HEK293 (cell line): ENCODE measurements at regions not wholly inside any gene's neighbourhood (a gene's known extent, or its start where the extent isn't known, plus 50 kb on each side); places are given as distances from the start of the nearest gene placed in this dataset.

Experiments
- AEBP2 ChIP-seq: fragments of 450-650 bp; formaldehyde crosslinking; IDR thresholded peaks from 2 replicates; pipeline ENCODE4 v1.5.1; 2016; ENCODE audit warnings: missing biosample characterization, missing genetic modification characterization, borderline replicate concordance
- EGR2 ChIP-seq: fragments of 450-650 bp; formaldehyde crosslinking; IDR thresholded peaks from 2 replicates; pipeline ENCODE4 v1.5.1; 2016; ENCODE audit warnings: low read depth, missing biosample characterization, missing genetic modification characterization
- INSM2 ChIP-seq: fragments of 450-650 bp; formaldehyde crosslinking; IDR thresholded peaks from 2 replicates; pipeline ENCODE4 v1.5.1; 2016; ENCODE audit warnings: missing biosample characterization, missing genetic modification characterization
- KLF16 ChIP-seq: fragments of 450-650 bp; formaldehyde crosslinking; IDR thresholded peaks from 2 replicates; pipeline ENCODE4 v1.5.1; 2017; ENCODE audit warnings: missing biosample characterization, missing genetic modification characterization
- REST ChIP-seq: fragments of 450-650 bp; formaldehyde crosslinking; IDR thresholded peaks from 2 replicates; pipeline ENCODE4 v1.5.1; 2016; ENCODE audit warnings: missing biosample characterization, missing genetic modification characterization
- TCF7L2 ChIP-seq: IDR thresholded peaks from 2 replicates; pipeline ENCODE4 v1.6.1; 2011; ENCODE audit warnings: low read depth, mild to moderate bottlenecking, inconsistent platforms, low read length, moderate library complexity, borderline replicate concordance
- ZBTB1 ChIP-seq: fragments of 450-650 bp; formaldehyde crosslinking; IDR thresholded peaks from 2 replicates; pipeline ENCODE4 v1.5.1; 2016; ENCODE audit warnings: missing biosample characterization, missing genetic modification characterization
- ZBTB11 ChIP-seq: fragments of 450-650 bp; formaldehyde crosslinking; conservative IDR thresholded peaks from 2 replicates; pipeline ENCODE4 v1.5.1; 2016; ENCODE audit warnings: low read depth, missing biosample characterization, missing genetic modification characterization
- ZBTB48 ChIP-seq: fragments of 450-650 bp; formaldehyde crosslinking; IDR thresholded peaks from 2 replicates; pipeline ENCODE4 v1.5.1; 2016; ENCODE audit warnings: missing biosample characterization, missing genetic modification characterization
- ZFHX2 ChIP-seq: fragments of 450-650 bp; formaldehyde crosslinking; conservative IDR thresholded peaks from 2 replicates; pipeline ENCODE4 v1.5.1; 2016; ENCODE audit warnings: missing biosample characterization, missing genetic modification characterization
- ZFP37 ChIP-seq: fragments of 450-650 bp; formaldehyde crosslinking; IDR thresholded peaks from 2 replicates; pipeline ENCODE4 v1.5.1; 2016; ENCODE audit warnings: missing biosample characterization, missing genetic modification characterization
- ZFP69B ChIP-seq: fragments of 450-650 bp; formaldehyde crosslinking; IDR thresholded peaks from 2 replicates; pipeline ENCODE4 v1.5.1; 2016; ENCODE audit warnings: missing biosample characterization, missing genetic modification characterization
- ZNF114 ChIP-seq: fragments of 450-650 bp; formaldehyde crosslinking; IDR thresholded peaks from 2 replicates; pipeline ENCODE4 v1.5.0; 2017; ENCODE audit warnings: missing biosample characterization, missing genetic modification characterization
- ZNF202 ChIP-seq: fragments of 450-650 bp; formaldehyde crosslinking; IDR thresholded peaks from 2 replicates; pipeline ENCODE4 v1.5.1; 2016; ENCODE audit warnings: missing biosample characterization, missing genetic modification characterization, borderline replicate concordance
- ZNF211 ChIP-seq: fragments of 450-650 bp; formaldehyde crosslinking; IDR thresholded peaks from 2 replicates; pipeline ENCODE4 v1.5.1; 2016; ENCODE audit warnings: low read depth, missing biosample characterization, missing genetic modification characterization
- ZNF324 ChIP-seq: fragments of 450-650 bp; formaldehyde crosslinking; IDR thresholded peaks from 2 replicates; pipeline ENCODE4 v1.5.1; 2016; ENCODE audit warnings: missing biosample characterization, missing genetic modification characterization
- ZNF366 ChIP-seq: fragments of 450-650 bp; formaldehyde crosslinking; conservative IDR thresholded peaks from 2 replicates; pipeline ENCODE4 v1.5.1; 2016; ENCODE audit warnings: missing biosample characterization, missing genetic modification characterization
- ZNF426 ChIP-seq: fragments of 450-650 bp; formaldehyde crosslinking; IDR thresholded peaks from 2 replicates; pipeline ENCODE4 v1.5.1; 2017; ENCODE audit warnings: missing biosample characterization, missing genetic modification characterization, mild to moderate bottlenecking, inconsistent platforms, moderate library complexity
- ZNF449 ChIP-seq: fragments of 450-650 bp; formaldehyde crosslinking; IDR thresholded peaks from 2 replicates; pipeline ENCODE4 v1.5.1; 2017; ENCODE audit warnings: missing biosample characterization, mild to moderate bottlenecking, missing genetic modification characterization, moderate library complexity
- ZNF488 ChIP-seq: fragments of 450-650 bp; formaldehyde crosslinking; IDR thresholded peaks from 2 replicates; pipeline ENCODE4 v1.5.1; 2016; ENCODE audit warnings: missing biosample characterization, missing genetic modification characterization
- ZNF544 ChIP-seq: fragments of 450-650 bp; formaldehyde crosslinking; IDR thresholded peaks from 2 replicates; pipeline ENCODE4 v1.5.0; 2017; ENCODE audit warnings: missing biosample characterization, missing genetic modification characterization
- ZNF600 ChIP-seq: fragments of 450-650 bp; formaldehyde crosslinking; IDR thresholded peaks from 2 replicates; pipeline ENCODE4 v1.5.1; 2016; ENCODE audit warnings: missing biosample characterization, missing genetic modification characterization
- ZNF621 ChIP-seq: fragments of 450-650 bp; formaldehyde crosslinking; IDR thresholded peaks from 2 replicates; pipeline ENCODE4 v1.5.1; 2017; ENCODE audit warnings: missing biosample characterization, missing genetic modification characterization
- ZNF747 ChIP-seq: fragments of 450-650 bp; formaldehyde crosslinking; IDR thresholded peaks from 2 replicates; pipeline ENCODE4 v1.5.1; 2016; ENCODE audit warnings: missing biosample characterization, missing genetic modification characterization
- ZSCAN18 ChIP-seq: fragments of 450-650 bp; formaldehyde crosslinking; IDR thresholded peaks from 2 replicates; pipeline ENCODE4 v1.5.1; 2016; ENCODE audit warnings: missing biosample characterization, missing genetic modification characterization

- TF ChIP-seq AEBP2 (tag by site-specific recombination) (no peak), ZSCAN18 (tag by site-specific recombination) (peak; percentile 49; the same call in 1 of the 2 replicates), ZNF544 (no peak), TCF7L2 (peak; percentile 72; the same call in 1 of the 2 replicates), ZNF211 (tag by site-specific recombination) (no peak), INSM2 (tag by site-specific recombination) (peak; percentile 80; the same call in 1 of the 2 replicates), ZFHX2 (tag by site-specific recombination) (no peak), ZNF747 (no peak), ZNF621 (tag by site-specific recombination) (no peak), ZNF324 (peak; percentile 79), ZBTB11 (tag by site-specific recombination) (0 out of 2 replicates have a peak, but pooled peaks have one; percentile 42), ZNF202 (tag by site-specific recombination) (no peak), ZNF366 (tag by site-specific recombination) (peak; percentile 98), ZFP69B (tag by site-specific recombination) (peak; percentile 81), ZBTB48 (tag by site-specific recombination) (peak; percentile 39; the same call in 1 of the 2 replicates), REST (peak; percentile 63), KLF16 (tag by site-specific recombination) (no peak), ZFP37 (tag by site-specific recombination) (peak; percentile 87), ZNF449 (tag by site-specific recombination) (peak; percentile 80; the same call in 1 of the 2 replicates), EGR2 (tag by site-specific recombination) (no peak), ZNF600 (tag by site-specific recombination) (peak; percentile 93), ZNF488 (tag by site-specific recombination) (no peak), ZNF426 (tag by site-specific recombination) (no peak), ZBTB1 (no peak), ZNF114 (tag by site-specific recombination) (no peak)
Measured at GRCh38 chr6:28589234-28589956, 63.7 kb downstream of the GPX5 start (continued).
